H4 (cell line): ENCODE measurements at regions not wholly inside any gene's neighbourhood (a gene's known extent, or its start where the extent isn't known, plus 50 kb on each side); places are given as distances from the start of the nearest gene placed in this dataset.
"Not testable (repeated sequence)": the region's sequence is repeated elsewhere in the genome, so short reads cannot be mapped to it uniquely, and the experiment has no call there.

ENCODE experiments used
- DNase-seq: peaks from one replicate; pipeline ENCODE4 v3.0.0-alpha.2; 2015; ENCODE audit warnings: low spot score

DNA sequence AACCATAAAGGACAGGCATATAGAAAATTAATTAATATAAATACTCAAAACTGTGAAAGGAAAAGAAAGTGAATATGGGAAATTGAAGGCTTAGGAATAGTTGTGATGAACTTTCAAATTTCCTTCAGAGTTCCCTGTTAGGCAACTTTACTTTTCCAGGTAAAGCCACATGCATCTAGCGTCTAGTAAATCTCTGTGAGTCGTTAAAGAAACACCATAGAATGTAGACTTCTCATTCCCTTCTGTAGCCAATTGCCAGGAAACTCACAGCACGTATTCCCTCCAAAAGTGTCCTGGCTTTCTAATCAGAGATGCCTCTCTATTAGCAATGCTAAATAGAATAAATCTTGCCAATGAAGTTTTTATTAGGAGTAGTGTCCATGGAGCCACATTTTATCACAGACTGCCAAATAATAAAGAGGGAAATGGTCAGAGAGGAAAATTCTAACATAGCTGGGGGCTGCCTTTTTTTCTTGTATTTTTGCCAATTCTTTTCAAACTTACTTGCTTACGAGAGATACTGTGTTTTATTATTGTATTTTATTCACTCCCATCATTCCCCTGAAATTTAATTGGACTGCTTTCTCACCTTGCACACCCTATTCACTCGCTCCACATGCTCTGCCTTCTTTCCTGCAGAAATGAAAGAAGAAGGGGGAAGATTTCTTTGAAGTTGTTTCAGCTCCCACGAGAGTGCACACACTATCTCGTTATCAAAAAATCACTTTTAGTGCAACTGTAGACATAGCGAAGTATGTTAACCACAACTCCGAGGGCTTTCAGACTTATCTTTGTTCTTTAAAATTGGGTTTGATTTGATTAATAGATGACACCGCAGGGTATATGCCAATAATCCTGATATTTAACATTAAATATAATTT is 439.0 kb downstream of the CSNK1G3 start:
- peak; percentile 16 for DNase-seq

DNA sequence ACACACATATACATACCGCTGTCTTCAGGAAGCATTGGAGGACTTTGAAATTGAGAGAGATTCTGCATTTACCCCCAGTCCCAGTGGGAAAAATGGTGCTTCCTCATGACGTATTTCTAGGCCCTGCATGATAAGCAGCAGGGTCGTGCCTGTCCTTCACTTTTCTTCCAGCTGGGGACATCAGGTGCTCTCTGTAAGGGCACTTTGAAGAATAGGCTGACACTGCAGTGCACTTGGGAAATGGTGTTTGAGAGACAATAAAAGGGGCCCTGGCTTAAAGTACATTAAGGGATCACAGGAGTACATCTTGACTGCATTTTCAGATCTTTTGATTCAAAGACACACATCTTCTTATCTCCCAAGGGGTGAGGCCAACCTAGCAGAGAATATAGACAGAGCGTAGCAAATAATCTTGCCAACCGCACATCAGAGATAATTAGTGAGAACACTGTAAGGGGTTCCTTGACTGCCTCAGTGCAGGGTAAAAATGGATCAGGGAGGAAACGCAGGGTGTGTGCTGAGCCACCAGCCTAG is 437.9 kb downstream of the CSNK1G3 start:
- DNase-seq, result no peak

DNA sequence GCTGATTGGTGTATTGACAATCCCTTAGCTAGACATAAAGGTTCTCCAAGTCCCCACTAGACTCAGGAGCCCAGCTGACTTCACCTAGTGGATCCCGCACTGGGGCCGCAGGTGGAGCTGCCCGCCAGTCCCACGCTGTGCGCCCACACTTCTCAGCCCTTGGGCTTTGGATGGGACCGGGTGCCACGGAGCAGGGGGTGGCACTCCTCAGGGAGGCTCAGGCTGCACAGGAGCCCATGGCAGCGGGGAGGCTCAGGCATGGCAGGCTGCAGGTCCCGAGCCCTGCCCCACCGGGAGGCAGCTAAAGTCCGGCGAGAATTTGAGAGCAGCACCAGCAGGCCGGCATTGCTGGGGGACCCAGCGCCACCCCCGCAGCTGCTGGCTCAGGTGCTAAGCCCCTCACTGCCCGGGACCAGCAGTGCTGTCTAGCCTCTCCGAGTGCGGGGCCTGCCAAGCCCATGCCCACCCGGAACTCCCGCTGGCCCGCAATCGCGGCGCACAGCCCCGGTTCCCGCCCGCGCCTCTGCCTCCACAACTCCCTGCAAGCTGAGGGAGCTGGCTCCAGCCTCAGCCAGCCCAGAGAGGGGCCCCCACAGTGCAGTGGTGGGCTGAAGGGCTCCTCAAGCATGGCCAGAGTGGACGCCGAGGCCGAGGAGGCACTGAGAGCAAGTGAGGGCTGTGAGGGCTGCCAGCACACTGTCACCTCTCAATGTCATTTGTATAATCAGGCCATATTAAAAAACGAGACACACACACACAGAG is 437.2 kb downstream of the CSNK1G3 start:
- no peak for DNase-seq

DNA sequence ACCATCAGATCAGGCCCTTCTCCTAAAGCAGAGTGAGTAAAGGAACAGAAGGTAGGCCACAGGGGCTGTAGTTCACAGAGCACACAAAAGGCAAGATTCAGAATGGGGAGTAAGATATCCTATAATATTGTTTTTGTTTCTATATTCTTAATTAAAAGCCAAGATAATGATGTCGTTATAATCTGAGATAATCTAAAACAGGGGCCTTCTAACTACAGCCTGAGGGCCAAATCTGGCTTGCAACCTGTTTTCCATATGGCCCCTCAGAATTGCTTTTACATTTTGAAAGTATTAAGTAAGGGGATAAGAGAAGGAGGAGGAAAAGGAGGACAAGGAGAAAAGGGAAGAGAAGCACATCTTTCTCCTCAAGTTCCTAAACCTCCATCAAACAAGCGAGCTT is 435.8 kb downstream of the CSNK1G3 start:
- no peak for DNase-seq

DNA sequence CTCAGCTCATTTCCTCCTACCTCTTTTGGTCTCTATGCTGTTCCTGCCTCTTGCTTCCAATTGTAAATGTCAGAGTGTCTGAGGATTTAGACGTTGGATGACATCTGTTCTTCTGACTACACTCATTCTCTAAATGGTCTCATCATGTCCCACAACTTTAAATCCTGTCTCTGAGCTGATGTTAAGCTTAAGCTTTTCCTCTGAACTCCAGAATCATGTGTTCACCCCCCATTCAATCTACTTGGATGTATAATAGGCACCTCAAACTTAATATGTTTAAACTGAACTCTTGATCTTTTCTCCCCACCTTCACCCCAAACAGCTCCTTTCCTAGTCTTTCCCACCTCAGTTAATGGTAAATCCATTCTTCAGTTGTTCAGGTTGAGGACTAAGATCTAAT is 433.6 kb downstream of the CSNK1G3 start:
- DNase-seq, result no peak

DNA sequence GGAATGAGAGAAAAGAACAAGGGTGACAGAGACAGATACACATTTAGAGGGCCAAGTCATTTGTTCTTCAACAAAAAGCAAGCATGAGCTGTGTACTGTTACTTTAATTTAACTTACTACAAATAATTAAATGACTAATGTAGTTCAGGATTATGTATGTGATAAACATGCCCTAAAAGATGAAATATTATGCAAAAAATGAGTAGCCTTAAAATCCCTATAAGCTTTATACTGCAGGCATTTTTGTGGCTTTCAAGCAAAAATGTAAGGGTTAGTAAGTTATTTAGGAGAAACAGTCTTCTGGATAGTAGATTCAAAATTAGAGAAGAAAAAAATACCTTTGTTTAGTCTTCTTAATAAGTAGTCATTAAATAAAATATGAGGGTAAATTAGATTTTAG is 431.2 kb downstream of the CSNK1G3 start:
- no peak for DNase-seq

DNA sequence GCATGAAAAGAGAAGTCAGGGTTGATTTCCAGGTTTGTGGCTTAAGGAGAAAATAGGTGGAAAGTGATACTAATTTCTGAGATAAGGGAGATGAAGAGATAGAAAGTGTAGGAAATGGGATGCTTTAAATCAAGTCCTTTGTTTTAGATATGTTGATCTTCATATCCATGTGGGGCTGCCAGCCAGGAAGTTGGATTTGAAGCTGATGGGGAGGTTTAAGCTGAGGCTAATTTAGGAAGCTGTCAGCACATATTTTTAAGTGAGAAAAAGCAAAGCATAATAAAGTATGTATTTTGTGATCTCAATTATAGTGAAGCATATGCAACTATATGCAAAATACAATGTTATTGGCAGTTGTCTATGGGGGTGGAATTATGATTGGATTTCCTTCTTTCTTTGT is 428.4 kb downstream of the CSNK1G3 start:
- no peak for DNase-seq

DNA sequence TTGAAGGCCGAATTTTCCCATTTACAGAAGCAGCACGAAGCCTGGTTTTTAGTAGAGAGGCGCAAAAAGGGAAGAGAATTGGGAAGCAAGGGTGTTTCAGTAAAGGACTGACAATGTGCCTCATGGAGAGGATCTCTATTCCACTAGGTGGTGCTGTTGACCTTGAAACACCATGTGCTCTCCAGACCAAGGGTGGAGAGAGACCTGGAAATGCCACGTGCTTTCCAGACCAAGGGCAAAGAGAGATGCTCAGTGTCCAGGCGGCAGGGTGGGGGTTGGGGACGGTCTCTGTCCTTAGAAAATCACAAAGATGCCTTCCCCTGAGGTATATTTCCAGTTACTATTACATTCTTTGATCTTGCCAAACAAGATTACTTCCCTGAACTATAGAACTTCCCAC is 425.3 kb downstream of the CSNK1G3 start:
- DNase-seq, result peak; percentile 94

DNA sequence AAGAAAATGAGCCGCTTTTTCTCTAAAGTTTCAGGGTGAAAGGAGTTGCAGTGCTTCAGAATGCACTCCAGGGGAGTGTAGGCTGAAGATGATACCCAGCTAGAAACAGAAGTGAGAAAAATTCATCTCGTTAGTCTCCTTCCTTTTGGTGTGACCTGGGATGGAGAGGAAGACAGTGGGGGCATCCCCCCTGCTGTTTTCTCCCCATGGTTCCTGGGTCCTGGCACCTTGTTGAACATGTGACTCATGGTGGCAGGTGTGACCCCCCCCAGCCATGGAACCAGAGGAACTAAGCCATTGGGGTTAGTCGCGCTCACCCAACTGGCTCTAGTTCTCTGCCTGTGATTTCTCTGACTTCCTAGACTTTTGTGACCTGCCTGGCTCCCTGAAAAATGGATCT is 424.6 kb downstream of the CSNK1G3 start:
- no peak for DNase-seq

DNA sequence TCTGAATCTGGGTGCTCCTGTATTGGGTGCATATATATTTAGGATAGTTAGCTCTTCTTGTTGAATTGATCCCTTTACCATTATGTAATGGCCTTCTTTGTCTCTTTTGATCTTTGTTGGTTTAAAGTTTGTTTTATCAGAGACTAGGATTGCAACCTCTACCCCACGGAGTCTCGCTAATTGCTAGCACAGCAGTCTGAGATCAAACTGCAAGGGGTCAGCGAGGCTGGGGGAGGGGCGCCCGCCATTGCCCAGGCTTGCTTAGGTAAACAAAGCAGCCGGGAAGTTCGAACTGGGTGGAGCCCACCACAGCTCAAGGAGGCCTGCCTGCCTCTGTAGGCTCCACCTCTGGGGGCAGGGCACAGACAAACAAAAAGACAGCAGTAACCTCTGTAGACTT is 421.8 kb downstream of the CSNK1G3 start:
- not testable (repeated sequence) for DNase-seq

DNA sequence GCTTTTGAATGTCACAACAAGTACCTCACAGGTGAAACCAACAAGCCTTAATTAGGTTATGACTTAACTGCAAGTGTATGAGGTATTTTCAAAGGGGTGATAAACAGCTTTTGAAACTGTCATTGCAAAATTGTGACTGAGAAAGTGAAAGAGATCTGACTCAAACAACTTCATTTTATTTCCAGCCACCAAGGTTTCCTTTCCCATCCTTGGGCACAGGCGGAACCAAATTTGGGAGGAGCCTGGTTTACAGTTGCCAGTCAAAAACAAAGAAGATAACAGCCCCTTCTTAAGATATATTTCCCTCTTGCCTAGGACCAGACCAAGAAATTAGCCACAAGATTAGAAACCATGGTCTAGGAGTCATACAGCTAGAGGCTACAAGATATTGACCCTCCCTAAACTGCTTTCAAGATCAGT is 417.1 kb downstream of the CSNK1G3 start:
- DNase-seq, result no peak

DNA sequence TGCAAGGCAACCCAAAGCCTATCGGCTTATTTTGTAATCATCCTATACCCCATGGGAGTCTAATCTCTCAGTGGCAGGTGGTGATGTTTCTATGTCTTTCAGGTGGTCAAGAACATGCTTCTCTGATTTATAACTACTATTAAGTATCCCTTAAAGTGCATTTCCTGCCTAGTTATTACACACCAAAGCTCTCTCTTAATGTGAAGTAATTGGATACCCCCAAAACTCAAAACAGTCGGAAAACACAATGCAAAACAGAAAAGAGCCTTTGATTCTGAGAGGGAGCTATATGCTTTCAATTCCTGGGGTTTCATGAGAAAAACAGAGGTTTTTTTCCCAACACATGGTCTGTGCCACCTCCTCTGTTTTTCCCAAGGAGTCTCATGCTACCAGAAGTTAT is 416.4 kb downstream of the CSNK1G3 start:
- no peak for DNase-seq

DNA sequence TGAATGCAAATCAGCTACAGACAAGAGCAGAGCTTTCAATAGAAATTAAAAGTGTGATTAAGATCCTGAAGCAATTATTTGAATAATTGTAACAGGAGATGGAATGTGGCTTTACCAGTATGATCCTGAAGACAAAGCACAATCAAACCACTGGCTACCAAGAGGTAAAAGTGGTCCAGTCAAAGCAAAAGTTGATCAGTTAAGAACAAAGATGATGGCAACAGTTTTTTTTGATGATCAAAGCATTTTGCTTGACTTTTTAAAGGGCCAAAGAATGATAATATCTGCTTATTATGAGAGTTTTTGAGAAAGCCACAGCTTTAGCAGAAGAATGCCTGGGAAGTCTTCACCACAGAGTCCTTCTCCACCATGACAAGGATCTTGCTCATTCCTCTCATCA is 409.2 kb downstream of the CSNK1G3 start:
- no peak for DNase-seq

DNA sequence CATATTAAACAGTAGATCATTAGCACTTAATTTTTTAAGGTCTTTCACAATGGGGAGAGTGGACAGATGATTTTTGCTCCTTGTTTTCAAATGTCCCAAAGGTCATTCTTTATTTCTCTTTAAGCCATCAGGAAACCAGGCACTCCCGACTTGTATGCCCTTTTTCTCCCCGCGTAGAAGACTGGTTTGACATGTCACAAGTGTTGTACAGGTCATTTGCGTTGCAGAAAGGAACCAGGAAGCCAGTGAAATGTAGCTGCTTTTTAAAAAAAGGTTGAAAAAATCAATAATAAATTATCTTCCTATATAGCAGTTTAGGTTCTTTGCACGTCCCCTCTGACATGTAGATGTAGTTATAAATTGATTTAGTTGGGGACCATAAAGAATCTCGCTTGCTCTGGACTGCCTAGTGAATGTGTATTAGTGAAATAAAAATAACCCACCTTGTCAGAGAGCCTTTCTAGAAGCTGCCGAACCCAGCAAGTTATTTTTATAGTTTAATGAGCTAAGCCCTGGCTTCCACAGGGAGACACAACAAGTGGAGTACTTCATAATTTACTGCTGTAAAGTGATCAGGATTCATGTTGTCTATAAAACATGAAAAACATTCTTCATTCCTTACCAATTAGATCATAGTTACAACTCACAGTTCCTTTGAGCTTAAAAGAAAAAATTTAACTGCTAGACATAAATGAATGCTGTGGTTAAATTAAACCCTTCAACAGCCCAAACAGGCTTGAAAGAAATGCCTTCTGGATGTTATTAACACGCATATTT is 404.6 kb downstream of the CSNK1G3 start:
- DNase-seq, result peak; percentile 88

DNA sequence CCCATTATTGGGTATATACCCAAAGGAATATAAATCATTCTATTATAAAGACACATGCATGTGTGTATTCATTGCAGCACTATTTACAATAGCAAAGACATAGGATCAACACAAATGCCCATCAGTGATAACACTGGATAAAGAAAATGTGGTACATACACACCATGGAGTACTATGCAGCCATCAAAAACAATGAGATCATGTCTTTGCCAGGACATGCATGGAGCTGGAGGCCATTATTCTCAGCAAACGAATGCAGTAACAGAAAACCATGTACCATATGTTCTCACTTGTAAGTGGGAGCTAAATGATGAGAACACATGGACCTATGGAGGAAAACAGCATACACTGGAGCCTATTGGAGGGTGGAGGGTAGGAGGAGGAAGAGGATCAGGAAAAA is 402.4 kb downstream of the CSNK1G3 start:
- no peak for DNase-seq

DNA sequence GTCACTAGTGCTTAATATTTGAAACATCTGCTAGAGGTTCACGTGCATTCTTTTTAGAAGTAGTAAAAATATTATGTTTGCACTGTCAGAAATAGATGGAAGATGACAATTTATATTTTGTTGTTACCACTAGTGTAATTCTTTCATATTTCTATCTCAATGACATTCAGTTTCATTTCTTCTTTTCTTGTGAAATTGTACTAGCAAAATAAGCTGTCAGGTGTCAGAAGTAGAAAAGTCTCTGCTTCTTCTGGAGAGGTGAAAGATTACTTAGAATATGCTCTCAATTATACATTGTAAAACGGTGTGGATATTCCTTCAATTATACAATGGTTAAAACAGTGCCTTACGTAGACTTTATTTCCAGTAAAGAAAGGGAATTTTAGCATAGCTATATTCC is 395.4 kb downstream of the CSNK1G3 start:
- no peak for DNase-seq

DNA sequence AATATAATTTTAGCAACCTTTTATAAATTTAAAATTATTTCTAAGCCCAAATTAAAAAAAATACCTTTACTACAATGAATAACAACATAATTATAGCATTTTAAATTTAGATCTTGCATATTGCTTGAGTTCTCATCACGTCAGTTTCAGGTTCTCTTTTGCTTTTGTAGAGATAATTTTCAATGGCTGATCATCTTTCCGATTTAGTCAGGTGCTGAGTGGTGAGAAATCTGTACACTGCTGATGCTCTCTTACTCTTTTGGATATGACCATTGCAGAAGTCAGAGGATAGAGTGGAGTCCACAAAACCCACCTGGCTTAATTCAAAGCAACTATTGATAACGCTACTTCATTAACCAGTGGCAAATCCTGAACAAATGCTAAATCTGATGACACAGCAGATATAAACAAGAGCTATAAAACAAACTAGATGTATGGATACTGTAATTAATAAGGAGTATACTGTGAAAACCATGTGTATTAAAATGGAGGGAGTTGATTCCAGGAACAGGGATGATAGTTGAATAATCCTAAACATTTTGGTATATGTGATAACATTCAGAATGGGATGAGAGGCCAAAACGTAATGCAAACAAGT is 394.8 kb downstream of the CSNK1G3 start:
- no peak for DNase-seq

DNA sequence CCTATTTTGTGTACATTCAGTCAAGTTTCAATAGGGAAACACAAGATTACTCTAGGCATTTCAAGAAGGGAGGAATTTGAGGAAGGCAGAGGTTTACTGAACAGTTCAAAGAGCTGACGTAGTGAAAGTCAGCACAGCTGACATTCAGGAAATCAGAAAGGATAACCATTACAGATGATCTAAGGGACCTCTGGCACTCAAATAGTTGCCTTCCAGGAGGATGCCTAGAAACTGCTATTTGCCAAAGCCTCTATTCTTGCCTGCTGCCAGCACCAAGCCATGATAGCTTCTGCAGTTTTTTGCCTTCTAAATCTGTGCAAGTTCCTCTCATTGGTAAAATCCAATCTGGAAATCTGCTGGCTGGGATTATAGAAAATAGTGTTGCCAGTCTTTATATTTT is 373.1 kb downstream of the CSNK1G3 start:
- no peak for DNase-seq

DNA sequence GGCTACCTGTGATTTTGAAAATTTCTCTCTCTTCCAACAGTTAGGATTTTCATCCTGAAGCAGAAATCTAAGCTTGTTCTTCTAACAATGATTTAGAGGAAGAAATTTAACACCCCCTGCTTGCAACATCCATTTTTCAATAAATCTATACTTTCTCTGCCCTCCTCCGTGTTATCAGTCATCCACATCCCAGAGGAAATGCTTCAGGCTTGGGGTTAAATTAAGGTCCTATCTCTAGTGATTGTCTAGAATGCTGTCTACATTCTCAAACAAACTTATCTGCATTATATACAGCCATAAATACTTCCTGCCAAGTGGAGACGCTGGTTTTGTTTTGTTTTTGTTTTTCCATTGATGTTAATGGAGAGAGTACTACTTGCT is 371.0 kb downstream of the CSNK1G3 start:
- DNase-seq, result no peak

DNA sequence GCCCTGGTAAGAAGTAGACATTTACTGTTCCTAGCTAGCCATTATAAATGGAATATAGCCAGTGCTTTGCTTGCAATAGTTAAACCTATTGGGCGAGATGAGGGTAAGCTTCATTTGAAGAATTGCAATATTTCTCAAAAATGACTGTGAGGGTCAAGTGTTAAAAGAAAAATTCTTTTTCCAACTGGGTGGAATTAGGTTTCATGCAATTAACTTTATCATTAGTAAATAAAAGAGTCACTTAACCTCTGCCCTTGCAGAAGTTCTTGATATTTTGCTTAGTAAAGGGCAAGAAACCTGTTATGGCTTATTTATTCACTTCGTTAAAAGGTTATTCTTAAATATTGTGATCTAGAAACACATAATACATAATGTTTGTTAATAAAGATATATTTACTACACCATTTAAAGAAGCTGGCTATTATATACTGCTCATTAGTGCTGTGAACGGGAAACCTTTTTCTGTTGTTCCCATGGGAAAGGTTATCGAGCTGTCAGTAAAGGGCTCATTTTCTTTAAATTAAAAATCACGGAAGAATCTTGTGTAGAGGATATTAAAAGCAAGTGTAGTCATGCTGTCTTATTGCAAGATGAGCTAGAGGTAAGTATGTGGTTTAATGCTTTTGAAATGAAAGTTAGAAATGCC is 370.5 kb downstream of the CSNK1G3 start:
- DNase-seq, result no peak

DNA sequence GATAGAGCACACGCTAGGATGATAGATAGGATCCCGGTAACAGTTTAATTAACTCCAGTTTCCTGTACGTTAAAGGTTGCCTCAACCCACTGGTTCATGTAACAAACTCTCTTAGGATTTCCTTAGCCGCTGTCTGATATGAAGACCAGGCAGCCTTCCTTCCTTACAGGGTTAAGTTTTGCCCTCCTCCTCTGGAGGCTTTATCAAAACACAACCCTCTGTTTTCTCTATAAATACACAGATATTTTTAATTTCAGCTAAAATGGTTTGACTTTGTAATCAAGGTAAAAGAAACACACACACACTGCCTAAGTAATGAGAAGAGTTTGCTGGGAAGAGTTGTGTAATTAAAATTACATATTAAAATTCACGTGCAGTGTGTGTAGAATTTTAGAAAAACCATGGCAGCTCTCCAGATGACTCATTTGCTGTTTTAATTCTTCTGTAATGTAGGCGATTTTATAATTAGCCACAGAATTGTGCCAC is 369.8 kb downstream of the CSNK1G3 start:
- no peak for DNase-seq
